ENCODE measurements at regions not wholly inside any gene's neighbourhood (a gene's known extent, or its start where the extent isn't known, plus 50 kb on each side); places are given as distances from the start of the nearest gene placed in this dataset.
A peak's percentile ranks its signal among the peaks of the same experiment; 100 is the strongest.

DNA sequence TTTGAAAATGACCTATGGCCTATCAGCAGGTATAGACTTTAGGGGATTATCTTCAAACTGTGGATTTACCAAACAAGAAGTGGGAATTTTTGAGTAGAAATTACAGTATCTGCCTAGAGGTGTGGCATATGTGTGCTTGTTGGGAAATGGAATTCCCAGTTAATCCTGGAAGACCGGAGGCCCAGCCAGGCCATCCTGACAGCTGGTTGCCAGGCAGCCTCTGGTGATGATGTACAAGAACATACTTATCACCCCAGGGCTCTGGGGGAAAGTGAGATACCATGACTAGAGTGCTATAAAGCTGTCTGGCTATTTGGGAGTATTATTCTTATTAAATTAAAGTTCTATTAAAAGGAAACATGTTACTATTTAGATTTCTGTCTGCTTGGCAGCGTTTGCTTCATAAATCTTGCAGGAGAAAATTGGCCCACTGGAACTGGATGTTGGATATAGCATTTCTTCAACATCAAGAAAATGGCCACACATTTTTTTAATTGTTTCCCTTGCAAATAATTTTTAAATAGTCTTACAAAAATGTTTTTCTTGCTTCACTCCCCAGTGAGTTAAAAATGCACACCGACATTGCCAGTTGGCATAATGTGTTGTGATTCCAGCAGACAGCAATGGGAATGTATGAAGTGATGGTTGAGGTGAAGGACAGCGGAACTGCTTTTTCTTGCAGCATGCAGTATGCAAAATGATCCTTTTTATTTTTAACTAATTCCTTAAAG lies 187.8 kb downstream of the MYLK4 start:
- no peak for DNase-seq (ENCODE audit: low read depth, low spot score)

DNA sequence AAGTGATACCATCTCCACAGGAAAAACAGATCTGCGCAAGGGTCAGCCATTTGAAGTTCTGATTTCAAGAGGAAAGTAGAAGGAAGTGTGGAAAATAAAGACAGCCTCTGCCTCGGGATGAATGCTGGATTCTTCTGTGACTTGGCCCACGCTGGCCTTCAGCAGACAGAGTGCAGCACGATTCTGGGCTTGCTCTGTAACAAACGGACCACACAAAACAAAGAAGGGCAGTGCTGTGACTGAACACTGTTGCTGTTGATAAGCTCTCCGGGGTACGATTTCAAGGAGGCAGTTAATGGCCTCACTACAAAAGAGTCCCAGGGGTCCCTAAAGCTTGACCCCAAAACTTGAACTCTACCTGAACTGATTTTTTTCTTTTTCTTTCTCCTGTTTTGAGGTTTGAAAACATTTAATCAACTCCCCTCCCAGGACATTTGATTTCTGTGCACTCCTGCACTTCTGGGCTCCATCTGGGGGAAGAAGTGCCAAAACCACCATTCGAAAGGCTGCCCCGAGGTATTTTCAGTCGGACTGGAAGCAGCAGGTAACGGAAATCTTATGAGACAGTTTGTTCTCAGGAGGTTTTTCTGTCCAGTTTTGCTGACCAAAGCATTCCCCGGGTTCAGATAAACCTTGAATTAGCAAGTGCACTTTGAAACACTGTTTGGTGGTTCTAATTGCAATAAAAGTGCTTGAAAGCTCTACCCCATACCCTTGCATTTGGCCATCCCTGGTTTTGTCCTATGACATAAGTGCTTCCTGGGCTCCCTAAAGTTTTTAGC lies 189.6 kb downstream of the MYLK4 start:
- no peak for DNase-seq (ENCODE audit: low read depth, low spot score)

DNA sequence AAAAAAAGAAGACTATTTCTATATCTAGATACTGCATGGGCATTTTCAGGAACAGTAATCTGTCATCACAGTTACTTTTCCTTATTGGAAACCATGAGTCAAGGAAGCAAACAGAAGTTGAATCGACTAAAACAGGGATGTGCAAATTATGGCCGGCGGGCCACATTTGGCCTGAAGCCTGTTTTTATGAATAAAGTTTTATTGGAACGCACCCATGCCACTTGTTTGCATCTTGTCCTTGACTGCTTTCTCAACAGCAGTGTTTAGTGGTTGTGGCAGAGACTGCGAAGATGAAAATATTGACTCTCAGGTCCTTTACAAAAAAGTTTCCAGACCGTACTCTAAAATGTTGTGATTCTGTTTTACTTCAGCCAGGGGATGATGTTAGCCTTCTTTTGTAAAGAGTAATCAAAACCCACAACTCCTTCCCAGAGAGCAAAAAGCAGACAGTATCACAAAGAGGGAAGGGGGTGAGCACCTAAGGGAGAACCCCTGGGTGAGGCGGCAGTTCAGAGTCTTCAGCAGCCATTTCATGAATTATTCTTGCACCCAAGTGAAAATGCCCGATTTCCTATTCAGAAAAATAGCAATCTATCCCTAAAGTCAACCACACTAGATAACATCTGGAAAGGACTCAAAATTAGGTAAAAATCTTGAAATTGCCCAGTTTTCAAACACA lies 190.4 kb downstream of the MYLK4 start:
- no peak for DNase-seq (ENCODE audit: low read depth, low spot score)

DNA sequence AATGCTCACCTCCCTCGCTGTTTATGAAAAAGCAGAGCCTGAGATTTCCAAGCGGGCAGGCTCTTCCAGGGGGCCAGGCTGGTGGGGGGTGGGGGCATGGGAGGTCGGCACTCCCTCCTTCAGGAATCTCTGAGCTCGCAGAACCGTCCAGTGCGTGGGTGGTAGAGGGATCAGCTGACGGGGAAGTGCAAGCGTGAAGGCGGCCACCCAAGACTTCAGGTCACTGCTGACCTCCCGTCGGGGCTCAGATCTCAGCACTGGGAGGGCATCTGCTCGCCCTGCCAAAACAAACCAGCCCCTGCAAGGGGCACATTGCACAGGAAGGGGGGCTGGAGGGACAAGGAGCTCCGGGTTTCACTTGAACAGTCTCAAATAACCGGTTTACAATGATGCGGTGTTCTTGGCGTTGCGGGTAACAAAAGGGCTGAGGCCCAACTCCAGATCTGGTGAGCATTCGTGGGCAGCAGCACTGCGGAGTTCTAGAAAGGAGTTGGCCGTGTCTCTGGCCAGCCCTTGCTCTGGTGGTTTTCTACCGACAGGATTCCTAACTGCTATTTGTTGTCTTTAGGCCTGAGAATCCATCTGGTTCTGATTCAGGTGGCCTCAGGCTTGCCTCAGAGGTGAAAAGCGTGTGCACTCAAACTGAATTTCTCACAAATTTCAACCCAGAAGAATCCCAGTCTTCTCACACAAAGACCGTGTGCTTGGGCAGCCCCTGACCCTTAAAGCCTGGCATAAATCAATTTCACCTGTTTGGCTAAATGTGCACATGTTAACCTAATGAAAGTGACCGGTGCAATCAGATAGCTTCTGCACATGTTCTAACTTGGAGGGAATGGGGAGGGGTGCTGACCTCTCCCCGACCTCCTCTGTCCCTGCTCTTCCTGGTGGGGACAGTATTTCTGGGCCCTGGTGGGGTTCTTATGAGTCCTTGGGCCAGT lies 191.6 kb downstream of the MYLK4 start:
- no peak for DNase-seq (ENCODE audit: low read depth, low spot score)

DNA sequence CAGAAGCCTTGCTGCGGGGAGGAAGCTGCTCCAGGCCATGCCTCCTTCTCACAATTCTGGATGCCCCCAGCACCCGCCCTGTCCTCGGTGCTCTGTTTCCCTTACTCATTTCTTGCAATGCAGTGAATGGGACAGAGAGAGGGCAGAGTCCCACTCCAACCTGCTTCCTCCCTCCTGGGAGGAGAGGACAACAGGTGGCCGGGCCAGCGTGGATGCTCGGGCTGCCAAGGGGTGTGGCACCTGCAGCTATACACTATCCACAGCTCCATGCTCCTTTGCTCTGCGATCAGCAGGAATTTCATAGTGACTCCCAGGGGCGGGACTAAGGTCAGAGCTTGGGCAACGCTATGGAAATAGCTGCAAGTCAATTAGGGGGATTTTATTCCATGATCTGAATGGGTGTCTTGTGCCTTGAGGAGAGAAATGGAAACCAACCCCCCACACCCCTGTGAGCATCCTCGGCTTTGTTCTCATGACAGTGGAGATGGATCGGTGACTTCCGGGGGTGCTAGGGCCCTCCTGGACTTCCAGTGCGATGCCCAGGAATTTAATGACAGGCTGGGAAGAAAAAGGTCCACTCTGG lies 192.5 kb downstream of the MYLK4 start:
- DNase-seq (ENCODE audit: low read depth, low spot score): no peak

DNA sequence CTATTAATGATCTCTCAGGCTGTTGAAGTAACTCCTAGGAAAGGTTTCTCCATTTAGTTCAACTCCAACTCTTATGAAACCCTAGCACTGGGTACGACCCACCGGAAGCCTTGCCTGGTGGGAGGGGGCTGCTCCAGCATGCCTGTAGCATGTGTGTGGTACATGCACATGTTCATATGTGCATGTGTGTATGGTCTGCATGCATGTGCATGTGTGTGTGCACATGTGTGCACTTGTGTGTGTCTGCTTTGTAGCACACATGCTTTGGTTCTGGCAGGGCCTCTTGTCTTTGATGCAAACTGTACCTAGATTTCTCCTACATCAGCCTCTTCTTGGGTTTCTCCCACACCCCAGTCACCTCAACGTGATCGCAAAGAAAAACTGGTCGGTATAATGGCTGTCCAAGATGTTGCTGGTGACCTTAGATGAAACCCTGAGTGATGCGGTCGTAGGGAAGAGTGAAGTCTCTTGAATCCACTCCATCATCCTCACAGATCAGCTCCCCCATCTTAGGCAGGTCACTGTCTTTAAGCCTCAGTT lies 193.5 kb downstream of the MYLK4 start:
- DNase-seq (ENCODE audit: low read depth, low spot score): no peak

DNA sequence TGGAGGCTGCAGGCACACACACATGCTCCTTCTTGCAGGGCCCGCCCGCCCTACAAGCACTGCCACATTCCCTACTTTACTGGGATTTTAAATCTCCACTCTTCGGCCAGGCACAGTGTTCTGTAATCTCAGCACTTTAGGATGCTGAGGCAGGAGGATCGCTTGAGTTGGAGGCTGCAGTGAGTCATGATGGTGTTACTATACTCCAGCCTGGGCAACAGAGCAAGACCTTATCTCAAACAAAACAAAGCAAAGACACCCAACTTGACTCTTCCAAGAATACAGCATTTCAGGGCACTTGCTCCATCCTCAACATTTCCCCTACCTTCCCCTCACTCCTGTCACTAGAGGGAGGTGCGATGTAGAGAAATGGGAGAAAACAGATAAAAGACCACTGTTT lies 194.0 kb downstream of the MYLK4 start:
- no peak for DNase-seq (ENCODE audit: low read depth, low spot score)

DNA sequence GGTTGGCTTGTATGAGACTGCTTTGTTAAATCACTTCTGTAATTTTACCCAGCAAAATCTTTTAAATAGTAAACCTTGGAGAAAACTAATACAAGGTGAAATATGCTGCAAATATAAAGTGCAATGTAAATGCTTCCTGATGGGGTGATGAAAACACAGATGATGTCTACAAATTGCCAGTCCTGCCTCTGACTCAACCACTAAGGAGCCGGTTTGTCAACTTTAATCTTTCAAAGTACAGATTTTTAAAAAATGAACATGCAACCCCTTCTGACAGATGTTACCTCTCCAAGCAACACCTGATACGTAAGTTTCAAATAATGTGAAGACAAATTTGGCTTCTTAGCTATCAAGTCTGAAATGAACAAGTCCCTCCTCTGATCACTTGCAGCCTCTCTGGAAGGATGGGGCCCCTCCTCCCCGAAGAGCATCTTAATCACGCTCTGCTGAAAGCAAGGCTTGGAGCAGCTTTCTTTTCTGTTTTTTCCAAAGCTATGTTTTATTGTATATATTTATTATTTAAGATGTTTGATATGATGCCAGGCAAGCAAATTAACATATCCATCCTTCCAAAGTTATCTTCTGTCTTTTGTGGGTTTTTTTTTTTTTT lies 196.0 kb downstream of the MYLK4 start:
- DNase-seq (ENCODE audit: low read depth, low spot score): no peak

DNA sequence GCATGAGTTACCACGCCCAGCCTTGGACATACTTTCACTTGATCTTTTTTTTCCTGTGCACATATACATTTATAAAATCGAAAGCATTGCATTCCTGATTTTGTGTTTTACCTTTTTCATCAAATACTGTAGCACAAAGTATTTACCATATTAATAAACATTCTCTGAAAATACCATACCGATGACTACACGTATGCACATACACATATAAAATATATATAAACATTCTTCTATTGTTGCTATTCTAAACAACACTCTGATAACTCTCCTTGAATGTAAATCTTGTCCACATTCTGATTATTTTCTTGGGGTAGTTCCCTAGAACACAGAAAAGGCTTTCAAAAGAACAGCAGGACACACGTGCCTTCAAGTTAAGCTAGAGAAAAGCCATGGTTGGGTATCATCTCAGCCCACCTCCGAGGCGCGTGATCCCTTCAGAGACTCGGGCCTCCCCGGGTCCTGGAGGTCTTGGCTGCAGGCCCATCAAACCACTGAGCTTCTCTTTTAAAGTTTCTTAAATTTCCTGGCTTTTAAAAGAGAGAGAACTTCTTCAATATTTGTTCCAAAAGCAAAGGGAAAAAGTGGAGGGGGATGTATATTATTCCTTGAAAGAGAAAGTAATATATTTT lies 198.1 kb downstream of the MYLK4 start:
- DNase-seq (ENCODE audit: low read depth, low spot score): no peak

DNA sequence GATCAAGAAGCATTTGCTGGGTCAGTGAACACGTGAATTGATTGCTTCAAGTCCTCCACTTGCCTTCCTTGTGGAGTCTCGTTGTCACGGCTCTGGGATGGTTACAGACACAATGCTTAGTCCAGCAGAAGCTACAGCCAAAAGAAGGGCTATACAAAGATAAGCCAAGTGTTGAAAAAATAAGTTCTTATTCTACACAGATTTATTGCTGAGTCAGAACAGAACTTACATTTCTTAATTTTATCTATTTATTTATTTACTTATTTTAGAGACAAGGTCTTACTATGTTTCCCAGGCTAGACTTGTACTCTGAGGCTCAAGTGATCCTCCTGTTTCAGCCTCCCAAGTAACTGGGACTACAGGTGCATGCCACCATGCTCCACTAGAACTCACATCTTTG lies 199.0 kb downstream of the MYLK4 start:
- no peak for DNase-seq (ENCODE audit: low read depth, low spot score)

DNA sequence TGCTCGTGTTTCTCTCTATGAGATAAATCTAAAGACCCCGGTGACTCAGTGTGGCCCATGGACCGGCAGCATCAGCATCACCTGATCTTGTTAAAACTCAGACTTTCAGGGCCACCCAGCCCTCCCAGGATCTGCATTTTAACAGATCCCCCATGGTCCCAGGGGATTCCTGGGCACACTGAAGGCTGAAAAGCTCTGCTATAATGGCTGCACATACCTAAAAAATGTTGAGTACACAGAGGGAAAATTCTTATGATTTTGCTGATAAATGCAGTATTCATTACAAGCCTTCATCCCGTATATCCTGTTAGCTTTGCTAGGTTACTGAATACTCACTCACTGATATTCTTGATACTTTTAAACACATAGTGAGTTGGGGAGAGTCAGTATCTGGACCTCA lies 200.5 kb downstream of the MYLK4 start:
- DNase-seq (ENCODE audit: low read depth, low spot score): no peak

DNA sequence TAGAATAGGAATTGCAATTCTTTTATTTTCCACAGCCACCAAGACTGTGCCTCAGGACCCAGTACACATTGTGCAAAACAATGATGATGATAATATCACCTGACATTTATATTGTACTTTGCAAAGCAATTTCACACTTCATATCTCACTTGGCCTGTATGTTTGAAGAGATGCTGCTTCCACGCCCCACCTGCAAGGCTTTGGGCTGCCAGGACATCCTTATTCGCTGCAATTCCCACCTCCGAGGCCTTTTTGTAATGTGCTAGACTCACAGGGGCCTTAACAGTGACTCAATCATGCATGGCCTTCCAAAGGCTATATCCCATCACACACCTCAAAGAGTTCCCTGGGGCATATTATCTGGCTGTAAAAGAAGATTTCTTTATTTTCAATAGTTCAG lies 200.9 kb downstream of the MYLK4 start:
- no peak for DNase-seq (ENCODE audit: low read depth, low spot score)

DNA sequence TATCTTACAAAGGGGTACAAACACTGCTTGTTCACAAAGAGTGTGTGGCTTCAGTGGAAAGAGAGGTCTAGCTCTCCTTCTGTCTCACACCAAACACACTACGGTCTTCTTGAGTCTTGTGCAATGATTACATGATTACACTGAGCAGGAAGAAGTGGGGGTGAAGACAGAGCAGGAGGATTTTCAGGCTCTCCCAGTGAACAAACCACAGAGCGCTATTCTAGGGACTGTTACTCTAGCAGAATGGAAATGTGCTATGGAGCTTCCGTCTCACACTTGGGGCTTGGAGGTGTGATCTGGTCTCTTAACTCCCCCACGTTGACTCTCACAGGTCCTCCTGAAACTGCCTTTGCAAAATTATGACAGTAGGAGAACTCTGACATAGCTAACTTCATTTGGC lies 203.4 kb downstream of the MYLK4 start:
- DNase-seq (ENCODE audit: low read depth, low spot score): no peak

DNA sequence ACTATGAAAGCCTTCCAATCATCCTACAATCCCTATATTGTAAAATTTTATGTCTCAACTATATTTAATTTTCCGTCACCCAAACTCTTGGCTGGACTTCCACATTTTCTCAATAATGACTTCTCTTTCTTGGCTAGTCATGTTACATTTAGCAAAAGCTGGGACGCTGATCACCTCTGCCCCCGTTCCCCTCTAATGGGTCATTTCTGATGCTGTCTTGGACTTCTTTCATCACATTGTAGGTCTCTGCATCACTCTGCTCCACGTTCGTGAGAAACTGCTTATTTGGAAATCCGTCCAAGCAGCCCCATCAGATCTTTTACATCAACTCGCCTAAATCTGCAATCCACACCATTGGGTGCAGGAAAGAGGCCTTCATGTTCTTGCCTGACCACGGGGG lies 203.8 kb downstream of the MYLK4 start:
- DNase-seq (ENCODE audit: low read depth, low spot score): no peak

DNA sequence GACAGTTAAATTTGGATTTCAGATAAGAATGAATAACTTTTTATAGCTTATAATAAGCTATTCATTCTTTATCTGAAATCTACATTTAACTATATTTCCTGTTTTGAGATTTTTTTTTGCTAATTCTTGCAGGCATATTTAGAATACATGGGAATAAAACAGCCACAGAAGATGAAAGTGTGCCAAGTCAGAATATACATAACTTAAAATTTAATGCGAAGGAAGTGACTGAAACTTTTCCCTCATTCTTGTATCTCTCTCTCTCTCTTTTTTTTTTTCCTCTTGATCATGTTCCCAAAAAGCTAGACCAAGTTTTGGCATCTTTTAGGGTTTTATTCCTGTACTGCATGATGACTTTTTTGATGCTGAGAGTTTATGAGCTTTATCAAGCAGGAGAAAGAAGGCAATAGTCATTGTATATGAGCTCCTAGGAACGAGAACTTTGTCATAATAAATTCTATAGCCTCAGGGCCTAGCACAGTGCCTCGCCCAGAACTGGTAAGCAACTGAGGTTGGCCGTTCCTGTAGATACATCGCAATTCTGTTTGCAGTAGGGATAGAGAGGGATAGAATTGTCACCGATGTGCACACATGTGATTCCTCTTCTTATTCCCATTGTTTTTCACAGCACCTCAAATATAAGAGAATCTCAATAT lies 205.2 kb downstream of the MYLK4 start:
- DNase-seq (ENCODE audit: low read depth, low spot score): no peak

DNA sequence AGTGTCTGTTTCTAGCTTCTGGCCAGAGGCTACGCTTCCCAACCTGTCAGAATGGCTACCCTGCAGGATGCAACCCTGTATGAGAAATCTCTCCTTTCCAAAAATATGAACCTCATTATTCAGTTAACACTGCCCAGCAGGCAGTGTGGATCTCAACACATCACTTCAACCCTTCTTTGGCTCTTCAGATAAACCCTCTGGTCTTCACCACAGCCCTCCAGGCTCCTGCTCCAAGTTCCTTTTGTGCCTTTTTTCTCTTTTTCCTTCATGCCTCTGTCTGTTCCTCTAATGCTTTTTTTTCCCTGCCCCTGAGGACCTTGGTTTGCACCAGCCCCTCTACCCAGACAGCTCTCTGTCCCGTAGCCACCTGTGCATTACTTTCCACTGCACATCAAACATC lies 207.4 kb downstream of the MYLK4 start:
- DNase-seq (ENCODE audit: low read depth, low spot score): no peak

DNA sequence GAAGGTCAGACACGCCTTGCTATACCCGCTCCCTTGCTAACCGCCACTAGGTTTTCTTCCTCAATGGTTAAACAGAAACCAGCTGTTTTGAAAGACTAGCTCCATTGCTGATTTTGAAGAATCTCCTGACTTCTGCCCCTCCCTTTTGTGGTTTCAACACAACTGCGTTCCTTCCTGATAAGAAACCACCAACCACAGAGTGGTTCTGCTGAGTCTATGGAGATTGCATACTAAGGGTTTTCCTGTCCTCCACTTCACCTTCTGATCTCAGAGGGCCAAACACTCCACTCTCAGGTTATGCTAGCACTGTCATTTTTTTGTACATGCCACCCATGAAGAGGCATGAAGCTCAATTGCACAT lies 207.9 kb downstream of the MYLK4 start:
- peak; percentile 78 for DNase-seq (ENCODE audit: low read depth, low spot score)

DNA sequence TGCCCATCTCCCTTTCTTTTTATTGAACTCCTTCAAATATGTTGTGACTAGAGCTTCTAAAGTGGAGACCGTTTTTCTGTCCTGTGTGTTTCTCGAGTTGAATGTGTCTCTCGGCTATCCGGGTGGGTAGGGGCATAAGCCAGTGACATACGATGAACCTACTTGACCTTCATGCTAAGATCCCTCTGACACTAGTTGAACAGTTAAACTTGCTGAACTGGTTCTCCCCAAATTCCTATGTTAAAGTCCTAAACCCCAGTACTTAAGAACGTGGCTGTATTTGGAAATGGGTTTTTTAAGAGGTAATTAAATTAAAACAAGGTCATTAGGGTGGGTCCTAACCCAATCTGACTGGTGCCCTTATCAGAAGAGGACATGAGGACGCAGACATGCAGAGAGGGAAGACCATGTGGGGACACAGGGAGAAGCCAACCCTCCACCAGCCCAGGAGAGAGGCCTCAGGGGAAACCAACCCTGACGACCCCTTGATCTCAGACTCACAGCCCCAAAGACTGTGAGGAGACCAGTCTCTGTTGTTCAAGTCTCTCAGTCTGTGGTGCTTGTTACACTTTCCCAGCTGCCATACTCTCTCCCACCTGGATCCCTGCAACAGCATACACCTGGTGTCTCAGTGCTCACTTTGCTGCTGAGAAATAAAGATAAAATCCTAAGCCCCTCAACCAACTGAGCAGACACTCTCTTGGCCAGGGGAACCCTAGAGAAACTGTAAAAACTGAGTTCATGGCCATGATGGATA lies 208.4 kb downstream of the MYLK4 start:
- DNase-seq (ENCODE audit: low read depth, low spot score): no peak

DNA sequence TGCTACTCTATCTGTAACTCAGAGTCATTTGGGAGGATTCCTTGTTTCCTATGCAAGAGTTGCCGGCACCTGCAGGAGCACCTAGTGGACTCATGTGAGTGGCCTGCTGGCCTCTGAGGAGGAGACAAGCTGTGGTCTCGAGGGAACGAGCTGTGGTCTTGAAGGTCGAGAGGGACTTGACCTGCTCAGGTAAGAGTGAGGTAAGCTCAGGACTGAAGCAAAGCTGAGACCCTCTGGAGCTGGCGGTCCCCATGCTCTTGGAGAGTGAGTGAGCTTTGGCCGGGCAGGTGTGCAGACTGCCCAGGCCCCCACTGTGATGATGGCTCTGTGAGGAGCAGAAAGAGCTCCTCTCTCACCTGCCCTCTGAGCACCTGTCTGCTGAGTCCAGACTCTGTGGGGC lies 214.3 kb downstream of the MYLK4 start:
- no peak for DNase-seq (ENCODE audit: low read depth, low spot score)
